SK-N-SH treated with all-trans-retinoic acid at 6 μM for 48 hours (cell line): ENCODE measurements at regions not wholly inside any gene's neighbourhood (a gene's known extent, or its start where the extent isn't known, plus 50 kb on each side); places are given as distances from the start of the nearest gene placed in this dataset.

Experiments
- ATAC-seq: fragments of 200-7000 bp; cut with Tn5 transposase; 3 replicates; pipeline ENCODE4 v1.9.1; 2020; ENCODE audit warnings: mild to moderate bottlenecking, moderate library complexity
- BACH2 ChIP-seq: fragments of 250-450 bp; sonication (Bioruptor Pico); IDR thresholded peaks from 2 replicates; pipeline ENCODE4 v1.9.0; 2021; ENCODE audit warnings: mild to moderate bottlenecking, borderline replicate concordance
- CREB5 ChIP-seq: fragments of 250-450 bp; sonication (Bioruptor Pico); IDR thresholded peaks from 2 replicates; pipeline ENCODE4 v1.5.1; 2020; ENCODE audit warnings: low read depth, mild to moderate bottlenecking, moderate library complexity
- CSDC2 ChIP-seq: fragments of 250-450 bp; sonication (Bioruptor Pico); IDR thresholded peaks from 2 replicates; pipeline ENCODE4 v1.5.0; 2020; ENCODE audit warnings: mild to moderate bottlenecking, moderate library complexity
- CSRNP3 ChIP-seq: fragments of 250-450 bp; sonication (Bioruptor Pico); IDR thresholded peaks from 2 replicates; pipeline ENCODE4 v1.5.1; 2021; ENCODE audit warnings: mild to moderate bottlenecking, moderate library complexity
- ESRRG ChIP-seq: fragments of 250-450 bp; sonication (Bioruptor Pico); IDR thresholded peaks from 2 replicates; pipeline ENCODE4 v1.6.1; 2021; ENCODE audit warnings: mild to moderate bottlenecking
- GLIS3 ChIP-seq: fragments of 250-450 bp; sonication (Bioruptor Pico); IDR thresholded peaks from 2 replicates; pipeline ENCODE4 v1.5.0; 2020; ENCODE audit warnings: mild to moderate bottlenecking, moderate library complexity
- ISL1 ChIP-seq: fragments of 250-450 bp; sonication (Bioruptor Pico); IDR thresholded peaks from 2 replicates; pipeline ENCODE4 v2.1.2; 2022; ENCODE audit warnings: mild to moderate bottlenecking, moderate library complexity
- OSR1 ChIP-seq: fragments of 250-450 bp; sonication (Bioruptor Pico); IDR thresholded peaks from 2 replicates; pipeline ENCODE4 v1.8.0; 2022; ENCODE audit warnings: moderate library complexity, mild to moderate bottlenecking, inconsistent platforms
- PATZ1 ChIP-seq: fragments of 250-450 bp; sonication (Bioruptor Pico); IDR thresholded peaks from 2 replicates; pipeline ENCODE4 v1.8.0; 2020; ENCODE audit warnings: mild to moderate bottlenecking, moderate library complexity, borderline replicate concordance
- PPARA ChIP-seq: fragments of 250-450 bp; sonication (Bioruptor Pico); IDR thresholded peaks from 2 replicates; pipeline ENCODE4 v1.5.0; 2020; ENCODE audit warnings: mild to moderate bottlenecking, borderline replicate concordance
- RARB ChIP-seq: fragments of 250-450 bp; sonication (Bioruptor Pico); IDR thresholded peaks from 2 replicates; pipeline ENCODE4 v1.8.0; 2021; ENCODE audit warnings: mild to moderate bottlenecking, moderate library complexity
- TCF4 ChIP-seq: fragments of 250-450 bp; sonication (Bioruptor Pico); IDR thresholded peaks from 2 replicates; pipeline ENCODE4 v1.8.0; 2021; ENCODE audit warnings: mild to moderate bottlenecking, moderate library complexity, borderline replicate concordance
- TOX ChIP-seq: fragments of 250-450 bp; sonication (Bioruptor Pico); IDR thresholded peaks from 2 replicates; pipeline ENCODE4 v1.8.0; 2021; ENCODE audit warnings: mild to moderate bottlenecking, moderate library complexity, borderline replicate concordance
- ZC3H10 ChIP-seq: fragments of 250-450 bp; sonication (Bioruptor Pico); IDR thresholded peaks from 2 replicates; pipeline ENCODE4 v1.5.1; 2021; ENCODE audit warnings: mild to moderate bottlenecking, moderate library complexity
- ZFP3 ChIP-seq: fragments of 250-450 bp; sonication (Bioruptor Pico); IDR thresholded peaks from 2 replicates; pipeline ENCODE4 v1.5.0; 2020; ENCODE audit warnings: mild to moderate bottlenecking, moderate library complexity
- ZFP30 ChIP-seq: fragments of 450-650 bp; formaldehyde crosslinking; IDR thresholded peaks from 2 replicates; pipeline ENCODE4 v1.5.0; 2022; ENCODE audit warnings: mild to moderate bottlenecking, moderate library complexity
- ZNF565 ChIP-seq: fragments of 450-650 bp; formaldehyde crosslinking; conservative IDR thresholded peaks from 2 replicates; pipeline ENCODE4 v1.5.0; 2020; ENCODE audit warnings: low read depth, mild to moderate bottlenecking, moderate library complexity
- ZNF70 ChIP-seq: fragments of 450-650 bp; formaldehyde crosslinking; IDR thresholded peaks from 2 replicates; pipeline ENCODE4 v1.5.0; 2020; ENCODE audit warnings: mild to moderate bottlenecking, moderate library complexity
- ZNF8 ChIP-seq: fragments of 450-650 bp; formaldehyde crosslinking; IDR thresholded peaks from 2 replicates; pipeline ENCODE4 v1.5.0; 2020; ENCODE audit warnings: mild to moderate bottlenecking, moderate library complexity
- TF ChIP-seq, protein P1 (sequence below): fragments of 250-450 bp; sonication (Bioruptor Pico); IDR thresholded peaks from 2 replicates; pipeline ENCODE4 v1.8.0; 2021; ENCODE audit warnings: low read depth, mild to moderate bottlenecking, moderate library complexity, borderline replicate concordance
- TF ChIP-seq, protein P2 (sequence below): fragments of 250-450 bp; sonication (Bioruptor Pico); IDR thresholded peaks from 2 replicates; pipeline ENCODE4 v1.5.0; 2020; ENCODE audit warnings: mild to moderate bottlenecking, moderate library complexity

DNA sequence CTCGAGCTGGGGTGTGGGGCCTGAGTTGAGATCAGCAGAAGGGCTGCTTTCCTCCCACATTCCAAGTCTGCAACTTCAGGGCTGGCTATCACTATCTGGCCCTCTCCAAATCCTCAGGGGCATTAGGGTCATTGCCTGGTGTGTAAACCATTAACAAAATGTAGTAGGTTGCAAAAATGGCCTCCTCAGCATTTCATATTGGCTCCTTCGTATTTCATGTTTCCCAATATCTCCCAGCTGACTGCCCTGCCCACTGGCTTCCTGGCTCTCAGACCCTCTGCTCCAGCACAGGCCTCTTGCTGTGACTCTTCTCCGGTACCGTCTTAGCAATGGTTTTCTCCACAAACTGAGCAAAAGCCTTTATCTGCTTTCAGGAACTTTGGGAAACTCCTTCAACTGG is 113.8 kb downstream of the GADD45G start:
- TF ChIP-seq ZC3H10, result no peak
- no peak for TF ChIP-seq GLIS3 (CRISPR knock-in tag)
- no peak for TF ChIP-seq ZFP30 (CRISPR knock-in tag)
- no peak for TF ChIP-seq ISL1 (CRISPR knock-in tag)
- no peak for TF ChIP-seq ESRRG (CRISPR knock-in tag)
- TF ChIP-seq ZNF70 (CRISPR knock-in tag), result no peak
- TF ChIP-seq ZFP3 (CRISPR knock-in tag), result no peak
- TF ChIP-seq OSR1 (CRISPR knock-in tag), result no peak
- TF ChIP-seq CSDC2 (CRISPR knock-in tag), result no peak
- no peak for TF ChIP-seq RARB (CRISPR knock-in tag)
- no peak for TF ChIP-seq TOX (CRISPR knock-in tag)
- no peak for TF ChIP-seq PPARA
- TF ChIP-seq PATZ1 (CRISPR knock-in tag), result no peak
- ATAC-seq, result no peak

GRCh38 chr9:89719202-89719601 is 114.4 kb downstream of the GADD45G start:
- no peak for ATAC-seq
- TF ChIP-seq ZNF70 (CRISPR knock-in tag), result no peak
- TF ChIP-seq, protein P1, sequence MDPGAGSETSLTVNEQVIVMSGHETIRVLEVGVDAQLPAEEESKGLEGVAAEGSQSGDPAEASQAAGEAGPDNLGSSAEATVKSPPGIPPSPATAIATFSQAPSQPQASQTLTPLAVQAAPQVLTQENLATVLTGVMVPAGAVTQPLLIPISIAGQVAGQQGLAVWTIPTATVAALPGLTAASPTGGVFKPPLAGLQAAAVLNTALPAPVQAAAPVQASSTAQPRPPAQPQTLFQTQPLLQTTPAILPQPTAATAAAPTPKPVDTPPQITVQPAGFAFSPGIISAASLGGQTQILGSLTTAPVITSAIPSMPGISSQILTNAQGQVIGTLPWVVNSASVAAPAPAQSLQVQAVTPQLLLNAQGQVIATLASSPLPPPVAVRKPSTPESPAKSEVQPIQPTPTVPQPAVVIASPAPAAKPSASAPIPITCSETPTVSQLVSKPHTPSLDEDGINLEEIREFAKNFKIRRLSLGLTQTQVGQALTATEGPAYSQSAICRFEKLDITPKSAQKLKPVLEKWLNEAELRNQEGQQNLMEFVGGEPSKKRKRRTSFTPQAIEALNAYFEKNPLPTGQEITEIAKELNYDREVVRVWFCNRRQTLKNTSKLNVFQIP (CRISPR knock-in tag), result no peak
- no peak for TF ChIP-seq ZNF565
- TF ChIP-seq ZNF8 (CRISPR knock-in tag), result no peak
- TF ChIP-seq ZFP3 (CRISPR knock-in tag), result no peak
- no peak for TF ChIP-seq CSRNP3 (CRISPR knock-in tag)
- TF ChIP-seq, protein P2, sequence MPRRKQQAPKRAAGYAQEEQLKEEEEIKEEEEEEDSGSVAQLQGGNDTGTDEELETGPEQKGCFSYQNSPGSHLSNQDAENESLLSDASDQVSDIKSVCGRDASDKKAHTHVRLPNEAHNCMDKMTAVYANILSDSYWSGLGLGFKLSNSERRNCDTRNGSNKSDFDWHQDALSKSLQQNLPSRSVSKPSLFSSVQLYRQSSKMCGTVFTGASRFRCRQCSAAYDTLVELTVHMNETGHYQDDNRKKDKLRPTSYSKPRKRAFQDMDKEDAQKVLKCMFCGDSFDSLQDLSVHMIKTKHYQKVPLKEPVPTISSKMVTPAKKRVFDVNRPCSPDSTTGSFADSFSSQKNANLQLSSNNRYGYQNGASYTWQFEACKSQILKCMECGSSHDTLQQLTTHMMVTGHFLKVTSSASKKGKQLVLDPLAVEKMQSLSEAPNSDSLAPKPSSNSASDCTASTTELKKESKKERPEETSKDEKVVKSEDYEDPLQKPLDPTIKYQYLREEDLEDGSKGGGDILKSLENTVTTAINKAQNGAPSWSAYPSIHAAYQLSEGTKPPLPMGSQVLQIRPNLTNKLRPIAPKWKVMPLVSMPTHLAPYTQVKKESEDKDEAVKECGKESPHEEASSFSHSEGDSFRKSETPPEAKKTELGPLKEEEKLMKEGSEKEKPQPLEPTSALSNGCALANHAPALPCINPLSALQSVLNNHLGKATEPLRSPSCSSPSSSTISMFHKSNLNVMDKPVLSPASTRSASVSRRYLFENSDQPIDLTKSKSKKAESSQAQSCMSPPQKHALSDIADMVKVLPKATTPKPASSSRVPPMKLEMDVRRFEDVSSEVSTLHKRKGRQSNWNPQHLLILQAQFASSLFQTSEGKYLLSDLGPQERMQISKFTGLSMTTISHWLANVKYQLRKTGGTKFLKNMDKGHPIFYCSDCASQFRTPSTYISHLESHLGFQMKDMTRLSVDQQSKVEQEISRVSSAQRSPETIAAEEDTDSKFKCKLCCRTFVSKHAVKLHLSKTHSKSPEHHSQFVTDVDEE (CRISPR knock-in tag), result no peak
- TF ChIP-seq PPARA, result no peak
- no peak for TF ChIP-seq BACH2 (CRISPR knock-in tag)
- no peak for TF ChIP-seq CSDC2 (CRISPR knock-in tag)
- no peak for TF ChIP-seq ISL1 (CRISPR knock-in tag)
- TF ChIP-seq RARB (CRISPR knock-in tag), result no peak
- no peak for TF ChIP-seq ZC3H10
- no peak for TF ChIP-seq TCF4
- TF ChIP-seq TOX (CRISPR knock-in tag), result no peak
- TF ChIP-seq OSR1 (CRISPR knock-in tag), result no peak
- TF ChIP-seq ESRRG (CRISPR knock-in tag), result no peak
- no peak for TF ChIP-seq PATZ1 (CRISPR knock-in tag)
- no peak for TF ChIP-seq CREB5 (CRISPR knock-in tag)
- TF ChIP-seq GLIS3 (CRISPR knock-in tag), result no peak
